ENCODE measurements at regions not wholly inside any gene's neighbourhood (a gene's known extent, or its start where the extent isn't known, plus 50 kb on each side); places are given as distances from the start of the nearest gene placed in this dataset.

- TF ChIP-seq TAF1 (IDR thresholded peaks at IDR 0.05; ENCODE audit: low read depth): no peak
- no peak for TF ChIP-seq CEBPB (IDR thresholded peaks at IDR 0.05)
- TF ChIP-seq REST (IDR thresholded peaks at IDR 0.05; ENCODE audit: low read depth): no peak
- no peak for TF ChIP-seq ZBTB7A (IDR thresholded peaks at IDR 0.05; ENCODE audit: low read depth)
- TF ChIP-seq TEAD4 (IDR thresholded peaks at IDR 0.05): 0 out of 2 replicates have a peak, but pooled peaks have one; percentile 18
- TF ChIP-seq USF1 (IDR thresholded peaks at IDR 0.05): no peak
- no peak for TF ChIP-seq NFIC (IDR thresholded peaks at IDR 0.05)
- TF ChIP-seq RAD21 (IDR thresholded peaks at IDR 0.05; ENCODE audit: low read depth): peak; percentile 90
- no peak for TF ChIP-seq CREB1 (IDR thresholded peaks at IDR 0.05; ENCODE audit: low read depth)
- TF ChIP-seq FOXM1 (IDR thresholded peaks at IDR 0.05; ENCODE audit: borderline replicate concordance, low read depth): no peak
- 0 out of 2 replicates have a peak, but pooled peaks have one; percentile 25 for TF ChIP-seq MAX (IDR thresholded peaks at IDR 0.05)
- TF ChIP-seq TCF12 (IDR thresholded peaks at IDR 0.05; ENCODE audit: low read depth): no peak
- no peak for TF ChIP-seq YY1 (IDR thresholded peaks at IDR 0.05; ENCODE audit: low read depth)
- no peak for TF ChIP-seq EGR1 (IDR thresholded peaks at IDR 0.05)
- no peak for TF ChIP-seq EP300 (IDR thresholded peaks at IDR 0.05; ENCODE audit: borderline replicate concordance)
Observed at GRCh38 chr12:19572920-19573558, 133.7 kb downstream of the AEBP2 start.

GRCh38 chr12:19573866-19574265 lies 134.6 kb downstream of the AEBP2 start:
- TF ChIP-seq EP300 (IDR thresholded peaks at IDR 0.05; ENCODE audit: borderline replicate concordance) (no peak), MAX (IDR thresholded peaks at IDR 0.05) (no peak), REST (IDR thresholded peaks at IDR 0.05; ENCODE audit: low read depth) (no peak), ZBTB7A (IDR thresholded peaks at IDR 0.05; ENCODE audit: low read depth) (no peak), FOXM1 (IDR thresholded peaks at IDR 0.05; ENCODE audit: borderline replicate concordance, low read depth) (no peak), TAF1 (IDR thresholded peaks at IDR 0.05; ENCODE audit: low read depth) (no peak), NFIC (IDR thresholded peaks at IDR 0.05) (no peak), USF1 (IDR thresholded peaks at IDR 0.05) (no peak), CREB1 (IDR thresholded peaks at IDR 0.05; ENCODE audit: low read depth) (no peak), TCF12 (IDR thresholded peaks at IDR 0.05; ENCODE audit: low read depth) (no peak), EGR1 (IDR thresholded peaks at IDR 0.05) (no peak)

- TF ChIP-seq RAD21 (IDR thresholded peaks at IDR 0.05; ENCODE audit: low read depth) (no peak), TCF12 (IDR thresholded peaks at IDR 0.05; ENCODE audit: low read depth) (no peak), NFIC (IDR thresholded peaks at IDR 0.05) (no peak), REST (IDR thresholded peaks at IDR 0.05; ENCODE audit: low read depth) (no peak), EGR1 (IDR thresholded peaks at IDR 0.05) (no peak), TAF1 (IDR thresholded peaks at IDR 0.05; ENCODE audit: low read depth) (no peak), TEAD4 (IDR thresholded peaks at IDR 0.05) (no peak), CEBPB (IDR thresholded peaks at IDR 0.05) (no peak), MAX (IDR thresholded peaks at IDR 0.05) (no peak), CREB1 (IDR thresholded peaks at IDR 0.05; ENCODE audit: low read depth) (no peak), FOXM1 (IDR thresholded peaks at IDR 0.05; ENCODE audit: borderline replicate concordance, low read depth) (no peak), ZBTB7A (IDR thresholded peaks at IDR 0.05; ENCODE audit: low read depth) (no peak), YY1 (IDR thresholded peaks at IDR 0.05; ENCODE audit: low read depth) (no peak)
Observed at GRCh38 chr12:19574601-19575000, 135.3 kb downstream of the AEBP2 start.
